Retinal pigment epithelial cell (primary cell): ENCODE measurements at regions not wholly inside any gene's neighbourhood (a gene's known extent, or its start where the extent isn't known, plus 50 kb on each side); places are given as distances from the start of the nearest gene placed in this dataset.
A peak's percentile ranks its signal among the peaks of the same experiment; 100 is the strongest.

ENCODE experiments used
- DNase-seq: peaks from one replicate; pipeline ENCODE4 v3.0.0-alpha.2; 2010; ENCODE audit warnings: low read depth
- H3K4me3 ChIP-seq: 2 replicates; pipeline ENCODE4 v1.5.1; 2011; ENCODE audit warnings: mild to moderate bottlenecking, low read length, control low read depth, moderate library complexity
- CTCF ChIP-seq: conservative IDR thresholded peaks from 2 replicates; pipeline ENCODE4 v1.5.1; 2011; ENCODE audit warnings: low read depth, low read length, control low read depth, inconsistent platforms

DNA sequence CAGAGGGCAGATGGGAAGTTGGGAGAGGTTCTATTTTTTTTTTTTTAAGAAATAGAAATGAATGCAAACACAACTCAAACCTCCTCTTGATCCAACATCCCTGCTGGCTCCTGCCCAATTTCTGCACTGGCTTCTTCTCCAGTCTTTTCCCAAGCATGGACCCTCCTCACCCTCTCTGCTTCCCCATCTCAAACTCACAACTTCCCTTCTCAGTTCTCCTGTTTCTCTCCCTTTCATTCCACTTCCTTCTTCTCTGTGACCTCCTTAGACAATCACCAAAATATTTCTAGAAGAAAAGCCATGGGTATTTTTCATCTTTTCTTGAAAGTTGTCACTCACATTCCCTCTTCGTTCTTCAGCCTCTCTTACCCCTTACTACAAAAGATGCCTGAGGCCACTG lies 85.2 kb upstream of the VPREB1 start:
- DNase-seq: no peak

GRCh38 chr22:22158965-22159364 lies 85.6 kb upstream of the VPREB1 start:
- no peak overlapping the region for H3K4me3 ChIP-seq
- no peak for TF ChIP-seq CTCF

More for the DNA sequence above, 85.2 kb upstream of the VPREB1 start:
- no peak for TF ChIP-seq CTCF
- no peak overlapping the region for H3K4me3 ChIP-seq

GRCh38 chr22:22158207-22158816 lies 86.3 kb upstream of the VPREB1 start:
- no peak overlapping the region for H3K4me3 ChIP-seq
- no peak for DNase-seq
- TF ChIP-seq CTCF: no peak

More at GRCh38 chr22:22158965-22159364, 85.6 kb upstream of the VPREB1 start:
- no peak for DNase-seq

- H3K4me3 ChIP-seq: no peak overlapping the region
- TF ChIP-seq CTCF: no peak
- no peak for DNase-seq
Observed at GRCh38 chr22:22157348-22157725, 87.2 kb upstream of the VPREB1 start.

DNA sequence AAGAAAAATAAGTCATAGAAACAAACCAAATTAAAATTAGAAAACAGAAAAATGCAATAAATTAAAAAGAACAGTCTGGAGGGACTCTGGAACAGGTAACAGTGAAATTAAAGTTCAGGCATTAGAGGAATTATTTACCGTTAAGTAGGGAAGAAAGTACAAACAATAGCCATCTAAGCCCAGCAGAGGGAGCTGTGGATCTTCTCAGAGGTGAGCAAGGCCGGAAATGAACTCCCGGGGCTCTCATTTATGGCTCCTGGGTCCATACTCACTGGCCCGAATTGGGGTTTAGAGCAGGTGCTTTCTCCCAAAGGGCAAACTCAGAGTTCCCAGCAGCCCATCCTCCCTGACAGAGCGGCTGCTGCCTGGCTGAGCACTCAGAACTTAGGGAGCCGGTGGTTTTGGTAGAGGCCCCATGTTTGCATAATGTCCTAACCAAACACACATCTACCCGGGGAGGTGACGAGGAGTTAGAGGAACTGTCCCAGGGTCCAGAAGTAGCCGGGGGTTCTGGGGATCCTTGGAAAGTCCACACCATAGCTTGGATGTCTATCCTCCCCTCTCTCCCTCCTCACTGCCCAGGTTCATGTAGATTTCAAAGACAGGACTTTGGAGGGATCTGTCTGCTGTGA lies 87.8 kb upstream of the VPREB1 start:
- peak; percentile 87 for TF ChIP-seq CTCF
- no peak overlapping the region for H3K4me3 ChIP-seq
- peak; percentile 8 for DNase-seq

GRCh38 chr22:22156348-22156715 lies 88.3 kb upstream of the VPREB1 start:
- no peak for DNase-seq
- no peak for TF ChIP-seq CTCF
- no peak overlapping the region for H3K4me3 ChIP-seq

- no peak overlapping the region for H3K4me3 ChIP-seq
- TF ChIP-seq CTCF: no peak
- no peak for DNase-seq
Observed at GRCh38 chr22:22155607-22156006, 89.0 kb upstream of the VPREB1 start.
